Non-pigmented ciliary epithelial cell (primary cell): ENCODE measurements at regions not wholly inside any gene's neighbourhood (a gene's known extent, or its start where the extent isn't known, plus 50 kb on each side); places are given as distances from the start of the nearest gene placed in this dataset.
"Not testable (repeated sequence)": the region's sequence is repeated elsewhere in the genome, so short reads cannot be mapped to it uniquely, and the experiment has no call there.

Experiments
- DNase-seq: peaks from one replicate; pipeline ENCODE4 v3.0.0-alpha.2; 2010; ENCODE audit warnings: low read depth

GRCh38 chr1:72526926-72527325 lies 244.6 kb upstream of the NEGR1 start:
- DNase-seq, result peak; percentile 55

DNA sequence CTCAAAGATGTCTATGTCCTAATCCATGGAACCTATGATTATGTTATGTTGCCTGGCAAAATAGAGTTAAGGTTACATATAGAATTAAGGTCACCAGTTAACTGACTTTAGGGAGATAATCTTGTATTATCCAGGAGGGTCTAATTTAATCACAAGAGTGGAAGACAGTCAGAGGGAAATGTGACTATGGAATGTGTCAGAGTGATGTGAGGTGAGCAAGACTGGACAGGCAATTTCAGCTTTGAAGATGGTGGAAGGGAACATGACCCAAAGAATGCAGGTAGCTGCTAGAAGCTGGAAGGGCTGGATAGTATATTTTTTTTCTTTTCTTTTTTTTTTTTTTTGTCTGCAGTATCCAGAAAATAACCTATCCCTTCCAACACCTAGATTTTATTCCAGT lies 241.7 kb upstream of the NEGR1 start:
- DNase-seq, result no peak

GRCh38 chr1:72521659-72522058 lies 239.3 kb upstream of the NEGR1 start:
- no peak for DNase-seq

DNA sequence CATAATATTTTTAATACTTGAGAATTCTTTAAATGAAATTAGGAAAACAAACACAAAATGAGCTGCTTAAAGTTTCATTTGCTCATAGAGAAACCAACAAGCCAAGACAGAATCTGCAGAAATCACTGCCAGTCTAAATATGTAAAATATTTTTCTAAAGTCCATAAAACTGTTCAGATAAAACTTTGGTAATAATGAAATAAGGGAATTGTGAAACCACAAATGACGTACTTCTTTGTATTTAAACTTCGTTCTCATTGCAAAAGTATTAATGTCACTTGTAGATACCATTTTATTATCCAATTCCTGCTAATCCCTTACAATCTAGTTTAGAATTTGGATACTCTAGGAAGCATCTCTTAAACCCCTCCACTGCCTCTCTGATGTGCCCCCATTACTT lies 234.5 kb upstream of the NEGR1 start:
- no peak for DNase-seq

GRCh38 chr1:72516264-72516663 lies 233.9 kb upstream of the NEGR1 start:
- no peak for DNase-seq

GRCh38 chr1:72498371-72498770 lies 216.0 kb upstream of the NEGR1 start:
- DNase-seq, result no peak

GRCh38 chr1:72489801-72490200 lies 207.5 kb upstream of the NEGR1 start:
- no peak for DNase-seq

- no peak for DNase-seq
Observed at GRCh38 chr1:72485801-72486200, 203.5 kb upstream of the NEGR1 start.

DNA sequence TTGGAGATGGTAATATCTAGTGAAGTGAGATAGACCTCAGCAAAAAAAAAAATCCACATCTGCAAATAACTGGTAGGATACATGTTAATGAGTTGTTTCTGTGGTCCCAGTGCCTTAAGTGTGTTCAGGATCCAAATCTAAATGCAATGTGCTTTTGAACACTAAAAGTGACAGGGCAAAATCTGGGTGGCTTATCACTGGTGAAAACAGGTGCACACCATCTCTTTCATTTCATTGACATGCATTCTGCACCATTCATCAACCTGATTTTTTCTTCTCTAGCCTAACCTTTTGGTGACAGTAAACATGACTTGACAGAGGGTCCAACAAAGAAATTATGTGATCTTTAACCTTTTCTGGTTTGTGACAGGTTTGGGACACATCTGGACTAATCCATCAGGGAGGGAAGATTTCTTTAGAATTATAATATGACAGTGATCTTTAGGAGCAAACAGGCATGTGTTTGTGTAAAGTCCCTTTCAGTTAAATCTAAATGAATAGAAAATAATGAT lies 201.6 kb upstream of the NEGR1 start:
- DNase-seq, result no peak

GRCh38 chr1:72482736-72483413 lies 200.5 kb upstream of the NEGR1 start:
- DNase-seq, result no peak

GRCh38 chr1:72481420-72481970 lies 199.2 kb upstream of the NEGR1 start:
- no peak for DNase-seq

DNA sequence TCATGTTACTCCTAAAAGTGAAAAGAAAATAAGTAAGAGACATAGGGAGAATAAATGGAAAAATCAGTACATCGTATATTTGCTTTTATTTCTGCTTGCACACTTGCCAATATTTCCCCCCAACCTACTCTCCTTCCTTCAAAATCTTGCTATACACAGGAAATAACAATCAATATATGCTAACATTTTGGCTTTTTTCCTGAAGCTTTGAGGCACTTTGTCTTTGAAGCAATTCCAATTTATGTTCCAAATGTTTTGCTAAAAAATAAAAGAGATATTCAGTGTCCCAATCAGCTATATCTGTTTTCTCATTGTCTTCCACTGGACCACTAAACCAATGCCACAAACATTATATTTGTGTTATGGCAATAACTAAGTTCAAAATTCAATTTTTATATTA lies 184.0 kb upstream of the NEGR1 start:
- no peak for DNase-seq

GRCh38 chr1:72462186-72462905 lies 180.0 kb upstream of the NEGR1 start:
- no peak for DNase-seq

DNA sequence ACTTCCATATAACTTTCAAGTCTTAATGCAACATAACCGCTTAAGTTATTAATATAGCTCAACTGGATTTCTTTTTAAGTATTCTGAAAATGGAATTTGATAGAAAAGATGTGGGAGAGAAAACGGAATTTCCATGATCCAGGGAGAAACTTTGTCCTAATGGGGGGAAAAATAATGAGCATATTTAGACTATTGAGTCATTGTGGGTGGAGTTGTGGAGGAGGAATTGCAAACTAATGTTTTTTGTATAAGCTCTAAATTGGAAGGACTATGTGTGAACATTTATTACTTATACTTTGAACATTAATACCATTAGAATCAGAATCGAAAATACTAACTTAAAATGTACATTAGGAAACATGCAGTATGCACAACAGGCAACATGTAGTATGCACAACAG lies 159.9 kb upstream of the NEGR1 start:
- DNase-seq, result no peak

DNA sequence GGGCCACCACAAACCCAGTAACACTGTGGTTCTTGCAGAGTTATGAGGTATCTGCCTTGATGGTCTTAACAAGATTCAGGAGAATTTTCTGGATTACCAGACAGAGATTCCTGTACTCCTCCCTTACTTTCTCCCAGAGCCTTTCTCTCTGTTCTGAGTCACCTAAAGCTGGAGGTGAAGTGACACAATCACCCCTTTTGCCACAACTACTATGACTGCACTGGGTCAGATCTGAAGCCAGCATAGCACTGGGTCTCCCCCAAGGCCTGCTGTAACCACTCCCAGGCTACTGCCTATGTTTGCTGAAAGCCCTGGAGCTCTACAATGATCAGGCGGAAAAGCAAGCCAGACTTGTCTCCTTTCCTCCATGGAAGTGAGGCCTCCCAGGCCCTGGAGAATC lies 156.7 kb upstream of the NEGR1 start:
- DNase-seq, result peak; percentile 27

DNA sequence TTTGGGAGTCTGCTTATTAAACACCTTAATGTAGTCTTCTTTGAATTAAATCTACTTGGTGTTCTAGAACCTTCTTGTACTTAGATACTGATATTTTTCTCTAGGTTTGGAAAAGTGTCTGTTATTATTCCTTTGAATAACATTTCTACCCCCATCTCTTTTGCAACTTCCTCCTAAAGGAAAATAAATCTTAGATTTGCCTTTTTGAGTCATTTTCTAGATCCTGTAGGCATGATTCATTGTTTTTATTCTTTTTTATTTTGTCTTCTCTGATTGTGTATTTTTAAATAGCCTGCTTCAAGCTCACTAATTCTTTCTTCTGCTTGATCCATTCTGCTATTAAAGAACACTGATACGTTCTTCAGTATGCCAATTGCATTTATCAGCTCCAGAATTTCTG lies 155.9 kb upstream of the NEGR1 start:
- DNase-seq, result no peak

DNA sequence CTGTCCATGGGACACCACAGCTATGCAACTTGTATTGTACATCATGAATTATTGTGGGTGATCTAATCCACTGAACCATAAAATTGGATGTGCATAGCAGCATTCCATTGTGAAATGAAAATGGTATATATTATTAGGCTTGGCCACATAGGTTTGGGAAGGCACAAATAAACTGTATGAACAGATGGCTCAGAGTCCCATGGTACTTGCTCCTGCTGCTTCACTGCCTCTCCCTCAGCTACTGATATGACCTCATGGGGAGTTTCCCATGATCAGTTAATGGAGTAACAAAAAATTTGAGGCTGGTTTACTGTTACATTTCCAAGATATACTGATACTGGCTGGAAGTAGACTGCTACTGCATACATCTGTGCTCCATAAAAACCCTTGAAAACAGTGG lies 152.7 kb upstream of the NEGR1 start:
- DNase-seq, result peak; percentile 41

- no peak for DNase-seq
Observed at GRCh38 chr1:72434070-72434469, 151.7 kb upstream of the NEGR1 start.

GRCh38 chr1:72433591-72433990 lies 151.3 kb upstream of the NEGR1 start:
- no peak for DNase-seq

DNA sequence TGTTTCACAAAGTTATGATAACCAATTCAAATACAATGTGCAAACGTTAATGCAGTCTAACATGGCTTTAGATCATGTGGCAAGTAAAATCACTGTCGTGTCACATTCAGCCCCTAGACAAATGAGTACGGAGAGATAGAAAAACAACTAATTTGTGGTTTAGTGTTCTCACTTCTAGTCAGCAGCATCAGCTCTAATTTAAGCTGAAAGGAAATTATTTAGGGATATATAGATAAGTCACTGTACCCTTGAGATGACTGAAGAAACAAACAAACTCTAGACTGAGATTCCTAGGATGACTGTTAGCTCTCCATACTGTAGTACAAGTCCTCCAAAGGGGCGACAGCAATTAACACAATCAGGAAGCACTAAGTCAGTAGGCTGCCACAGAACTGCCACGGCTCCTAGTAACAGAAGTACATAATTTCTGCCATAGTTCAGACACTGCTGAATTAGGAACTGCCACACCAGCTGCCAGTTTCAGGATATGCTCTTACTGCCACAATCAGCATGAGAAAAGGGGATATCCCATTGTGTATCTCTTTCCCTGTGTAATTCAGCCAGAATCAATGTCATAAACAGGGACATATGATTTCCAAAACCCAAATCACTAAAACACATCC lies 150.4 kb upstream of the NEGR1 start:
- DNase-seq, result no peak

DNA sequence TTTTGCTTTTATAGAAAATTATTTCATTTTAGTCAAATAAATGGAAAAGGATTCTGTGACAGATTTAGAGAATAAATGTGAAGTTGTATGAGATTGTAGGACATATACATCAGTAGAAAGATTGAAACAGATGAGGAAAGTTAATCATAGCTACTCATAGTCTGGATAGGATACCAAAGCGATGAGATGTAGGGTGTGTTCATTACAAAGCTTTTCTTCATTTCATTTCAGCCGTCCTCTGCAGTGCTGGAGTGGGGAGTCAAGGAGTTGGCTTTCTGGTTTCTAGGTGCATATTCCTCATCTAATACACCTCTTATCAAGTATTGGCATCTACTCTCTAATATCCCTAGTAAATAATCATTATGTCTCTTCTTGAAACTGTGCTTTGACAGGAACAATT lies 149.5 kb upstream of the NEGR1 start:
- no peak for DNase-seq

DNA sequence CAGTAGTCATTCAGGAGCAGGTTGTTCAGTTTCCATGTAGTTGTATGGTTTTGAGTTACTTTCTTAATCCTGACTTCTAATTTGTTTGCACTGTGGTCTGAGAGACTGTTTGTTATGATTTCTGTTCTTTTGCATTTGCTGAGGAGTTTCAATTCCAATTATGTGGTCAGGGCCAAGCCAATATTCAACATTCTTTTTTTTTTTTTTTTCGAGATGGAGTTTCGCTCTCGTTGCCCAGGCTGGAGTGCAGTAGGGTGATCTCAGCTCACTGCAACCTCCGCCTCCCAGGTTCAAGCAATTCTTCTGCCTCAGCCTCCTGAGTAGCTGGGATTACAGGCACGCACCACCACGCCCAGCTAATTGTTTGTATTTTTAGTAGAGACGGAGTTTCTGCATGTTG lies 145.9 kb upstream of the NEGR1 start:
- DNase-seq, result not testable (repeated sequence)

DNA sequence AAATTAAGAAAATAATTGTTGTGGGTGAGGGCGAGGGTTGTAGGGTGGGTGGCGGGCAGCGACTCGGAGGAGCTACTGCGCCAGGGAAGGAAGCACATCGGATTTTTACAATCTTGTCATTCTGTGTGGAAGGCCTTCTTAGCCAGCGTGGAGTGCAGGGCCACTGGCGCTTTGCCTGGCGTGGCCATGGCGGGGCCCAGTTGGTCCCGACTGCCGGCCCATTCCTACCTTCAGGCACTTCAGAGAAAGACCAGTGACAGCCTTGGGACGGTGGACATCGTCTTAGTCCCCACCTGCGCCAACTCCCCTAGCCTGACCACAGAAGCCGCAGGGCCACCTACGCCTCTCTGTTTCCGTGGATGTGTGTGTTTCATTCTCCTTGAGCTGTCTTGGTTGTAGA lies 136.9 kb upstream of the NEGR1 start:
- DNase-seq, result no peak
